Thymus (tissue), 11 donors: ENCODE measurements at regions not wholly inside any gene's neighbourhood (a gene's known extent, or its start where the extent isn't known, plus 50 kb on each side); places are given as distances from the start of the nearest gene placed in this dataset.
"Not testable (repeated sequence)": the region's sequence is repeated elsewhere in the genome, so short reads cannot be mapped to it uniquely, and the experiment has no call there.

ENCODE experiments used
- DNase-seq, 9 donors: peaks; one replicate each; pipeline ENCODE4 v3.0.0-alpha.2; 2013; ENCODE audit warnings: low spot score in 9 of 9, low read depth in 6 of 9, missing footprints in 1 of 9
- H3K27ac ChIP-seq, 2 donors: one replicate each; pipeline ENCODE4 v1.5.1; 2013; ENCODE audit warnings: control low read depth in 1 of 2, low read depth in 1 of 2, low read length in 1 of 2, mild to moderate bottlenecking in 1 of 2, moderate library complexity in 1 of 2
- H3K27me3 ChIP-seq, 2 donors: one replicate each; pipeline ENCODE4 v1.5.1; 2013; ENCODE audit warnings: low read length in 1 of 2; ENCODE audit not compliant: control insufficient read depth in 2 of 2, insufficient read depth in 1 of 2
- H3K36me3 ChIP-seq, 2 donors: one replicate each; pipeline ENCODE4 v1.5.1; 2013; ENCODE audit warnings: low read length in 1 of 2, mild to moderate bottlenecking in 1 of 2, moderate library complexity in 1 of 2; ENCODE audit not compliant: control insufficient read depth in 2 of 2, insufficient read depth in 2 of 2
- H3K4me1 ChIP-seq, 2 donors: one replicate each; pipeline ENCODE4 v1.5.1; 2013; ENCODE audit warnings: low read length in 2 of 2; ENCODE audit not compliant: control insufficient read depth in 2 of 2, insufficient read depth in 2 of 2
- H3K4me3 ChIP-seq, 2 donors: one replicate each; pipeline ENCODE4 v1.5.1; 2013; ENCODE audit warnings: low read length in 2 of 2, control low read depth in 1 of 2, mild to moderate bottlenecking in 1 of 2
- H3K9me3 ChIP-seq, 2 donors: one replicate each; pipeline ENCODE4 v1.5.1; 2013; ENCODE audit warnings: low read length in 1 of 2, mild to moderate bottlenecking in 1 of 2; ENCODE audit not compliant: control insufficient read depth in 2 of 2, insufficient read depth in 1 of 2
- WGBS: extraction: QIAGEN DNeasy Blood & Tissue Kit; methylation state at CpG from one replicate; pipeline ENCODE4 v1.1.7; 2013; 5-methylcytosine and 5-hydroxymethylcytosine counted together
- donor health status: healthy.

- H3K4me3 ChIP-seq, H3K36me3 ChIP-seq, DNase-seq, H3K27me3 ChIP-seq, H3K27ac ChIP-seq, H3K4me1 ChIP-seq: not testable (repeated sequence)
- peaks cover 1 to 44% of the 10 kb centered on the region in 2 donors for H3K9me3 ChIP-seq
- WGBS, result 98% methylated on average over 21 of the region's 21 CpGs
Observed at GRCh38 chr13:63837701-63838100, 2422.1 kb upstream of the PCDH20 start.

GRCh38 chr13:63829609-63830008, 2414.0 kb upstream of the PCDH20 start:
- DNase-seq, H3K27ac ChIP-seq, H3K36me3 ChIP-seq, H3K4me1 ChIP-seq, H3K9me3 ChIP-seq, H3K4me3 ChIP-seq, H3K27me3 ChIP-seq: not testable (repeated sequence)
- no CpG with 5 or more reads among the region's 2 CpGs for WGBS

- H3K27ac ChIP-seq, H3K9me3 ChIP-seq, DNase-seq, H3K4me1 ChIP-seq, H3K36me3 ChIP-seq, H3K27me3 ChIP-seq, H3K4me3 ChIP-seq: not testable (repeated sequence)
- WGBS, result no CpG with 5 or more reads among the region's 5 CpGs
Observed at GRCh38 chr13:63821785-63822184, 2406.1 kb upstream of the PCDH20 start.

- not testable (repeated sequence) for DNase-seq, H3K4me3 ChIP-seq, H3K9me3 ChIP-seq, H3K36me3 ChIP-seq, H3K4me1 ChIP-seq, H3K27ac ChIP-seq, H3K27me3 ChIP-seq
- WGBS, result 95% methylated on average over 41 of the region's 41 CpGs
Observed at GRCh38 chr13:63811428-63812004, 2395.9 kb upstream of the PCDH20 start.

GRCh38 chr13:63791134-63791533, 2375.5 kb upstream of the PCDH20 start:
- H3K4me1 ChIP-seq, H3K27ac ChIP-seq, H3K9me3 ChIP-seq, DNase-seq, H3K27me3 ChIP-seq, H3K36me3 ChIP-seq, H3K4me3 ChIP-seq: not testable (repeated sequence)
- WGBS, result 97% methylated on average over 2 of the region's 2 CpGs

- WGBS, result 87% methylated on average over 2 of the region's 2 CpGs
- no peak for DNase-seq
- Histone ChIP-seq H3K27ac (no peak overlapping the region), H3K9me3 (no peaks in the 10 kb centered on the region), H3K4me1 (no peaks in the 10 kb centered on the region), H3K27me3 (no peaks in the 10 kb centered on the region), H3K4me3 (no peak overlapping the region), H3K36me3 (no peaks in the 10 kb centered on the region)
Observed at GRCh38 chr13:63774133-63774532, 2358.5 kb upstream of the PCDH20 start.

GRCh38 chr13:63773476-63773875, 2357.8 kb upstream of the PCDH20 start:
- DNase-seq, result no peak
- Histone ChIP-seq H3K9me3 (no peaks in the 10 kb centered on the region), H3K27ac (no peak overlapping the region), H3K4me3 (no peak overlapping the region), H3K27me3 (no peaks in the 10 kb centered on the region), H3K4me1 (no peaks in the 10 kb centered on the region), H3K36me3 (no peaks in the 10 kb centered on the region)
- 95% methylated on average over 3 of the region's 3 CpGs for WGBS

- H3K27ac ChIP-seq, H3K4me1 ChIP-seq, H3K9me3 ChIP-seq, H3K27me3 ChIP-seq, H3K36me3 ChIP-seq, H3K4me3 ChIP-seq, DNase-seq: not testable (repeated sequence)
- 85% methylated on average over 4 of the region's 5 CpGs for WGBS
Observed at GRCh38 chr13:63757683-63758082, 2342.0 kb upstream of the PCDH20 start.

- not testable (repeated sequence) for DNase-seq, H3K36me3 ChIP-seq, H3K27ac ChIP-seq, H3K4me3 ChIP-seq, H3K9me3 ChIP-seq, H3K4me1 ChIP-seq, H3K27me3 ChIP-seq
- WGBS, result no CpG with 5 or more reads among the region's 2 CpGs
Observed at GRCh38 chr13:63749857-63750256, 2334.2 kb upstream of the PCDH20 start.

GRCh38 chr13:63741814-63742101, 2326.1 kb upstream of the PCDH20 start:
- H3K27ac ChIP-seq, H3K27me3 ChIP-seq, H3K4me3 ChIP-seq, DNase-seq, H3K4me1 ChIP-seq, H3K36me3 ChIP-seq: not testable (repeated sequence)
- peaks cover 2 to 35% of the 10 kb centered on the region in 2 donors for H3K9me3 ChIP-seq
- WGBS, result 95% methylated on average over 19 of the region's 19 CpGs
